Hematopoietic multipotent progenitor cell treated with erythropoietin and hydrocortisone succinate and interleukin-3 and kit ligand, for 8 days (in vitro differentiated cells): ENCODE measurements at regions not wholly inside any gene's neighbourhood (a gene's known extent, or its start where the extent isn't known, plus 50 kb on each side); places are given as distances from the start of the nearest gene placed in this dataset.
A peak's percentile ranks its signal among the peaks of the same experiment; 100 is the strongest.
"Not testable (repeated sequence)": the region's sequence is repeated elsewhere in the genome, so short reads cannot be mapped to it uniquely, and the experiment has no call there.

Source experiments
- DNase-seq: peaks from one replicate; pipeline ENCODE4 v3.0.0-alpha.2; 2015

DNA sequence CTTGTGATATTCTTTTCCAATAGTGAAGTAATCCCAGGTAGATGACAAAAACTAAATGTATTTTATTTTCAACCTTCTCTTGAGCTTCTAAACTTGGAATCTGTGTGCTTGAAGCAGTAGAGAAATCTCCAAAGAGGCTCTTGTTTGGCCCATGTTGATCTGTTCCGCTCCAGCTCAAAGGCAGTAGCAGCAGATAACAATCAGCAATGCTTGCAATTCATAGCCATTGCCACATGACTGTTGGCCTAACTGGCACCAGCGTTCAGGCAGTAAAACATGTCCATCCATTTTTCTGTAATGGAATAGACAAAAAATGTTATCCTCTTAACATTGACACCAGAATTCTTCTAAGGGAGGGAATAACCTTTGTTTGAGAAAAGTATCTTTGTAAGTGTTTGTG, 270.7 kb upstream of the MSX2 start:
- no peak for DNase-seq

DNA sequence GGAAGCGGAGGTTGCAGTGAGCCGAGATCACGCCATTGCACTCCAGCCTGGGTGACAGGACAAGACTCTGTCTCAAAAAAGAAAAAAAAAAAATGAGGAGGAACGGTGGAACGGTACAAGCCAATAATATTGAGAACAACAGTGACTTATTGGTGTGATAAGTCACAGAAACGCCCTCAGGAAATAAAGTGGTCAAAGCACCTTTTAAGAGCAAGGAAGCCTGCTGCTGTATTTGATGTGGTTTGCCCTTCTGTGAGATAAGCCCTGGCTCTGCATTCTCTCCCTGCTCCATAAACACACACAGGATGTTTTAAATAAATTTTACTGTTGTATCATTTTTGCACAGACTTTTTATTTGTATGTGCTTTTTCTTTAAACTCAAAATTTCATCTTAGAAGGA, 269.9 kb upstream of the MSX2 start:
- no peak for DNase-seq

DNA sequence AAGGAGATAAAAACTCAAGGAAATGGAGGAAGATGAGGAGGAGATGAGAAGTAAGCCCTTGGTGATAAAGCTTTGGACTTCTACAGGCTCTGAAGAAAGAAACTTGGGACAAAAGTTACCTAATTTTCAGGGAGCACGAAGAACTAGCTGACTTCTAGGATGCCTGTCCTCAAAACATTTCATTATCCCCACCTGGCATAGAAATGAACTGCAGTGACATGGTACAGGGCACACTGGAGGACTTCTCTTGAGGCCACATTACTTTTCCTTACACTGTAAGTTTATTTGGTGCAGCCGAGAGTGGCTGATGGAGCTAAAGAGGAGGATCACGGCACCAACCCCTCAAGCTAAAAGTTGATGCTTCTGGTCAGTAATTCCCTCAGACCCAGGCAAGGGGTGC, 269.5 kb upstream of the MSX2 start:
- no peak for DNase-seq

DNA sequence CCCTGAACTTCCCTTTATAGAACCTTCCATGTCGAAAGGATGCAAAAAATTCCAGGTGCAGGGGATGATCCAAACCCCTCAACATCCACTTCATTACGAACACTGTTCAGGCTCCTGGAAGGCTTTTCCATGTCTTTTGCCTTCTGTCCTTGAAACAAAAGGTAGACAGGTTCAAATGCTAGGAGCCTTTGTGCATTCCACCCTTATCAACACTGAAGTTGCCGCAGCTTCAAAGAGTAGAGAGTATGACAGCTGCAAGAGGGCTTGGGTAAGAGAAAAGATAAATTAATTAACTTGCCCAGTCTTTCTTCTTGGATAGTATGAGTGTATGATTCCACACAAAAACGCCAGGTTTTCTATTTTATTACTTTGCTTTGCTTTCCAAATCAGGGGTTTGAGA, 269.1 kb upstream of the MSX2 start:
- no peak for DNase-seq

DNA sequence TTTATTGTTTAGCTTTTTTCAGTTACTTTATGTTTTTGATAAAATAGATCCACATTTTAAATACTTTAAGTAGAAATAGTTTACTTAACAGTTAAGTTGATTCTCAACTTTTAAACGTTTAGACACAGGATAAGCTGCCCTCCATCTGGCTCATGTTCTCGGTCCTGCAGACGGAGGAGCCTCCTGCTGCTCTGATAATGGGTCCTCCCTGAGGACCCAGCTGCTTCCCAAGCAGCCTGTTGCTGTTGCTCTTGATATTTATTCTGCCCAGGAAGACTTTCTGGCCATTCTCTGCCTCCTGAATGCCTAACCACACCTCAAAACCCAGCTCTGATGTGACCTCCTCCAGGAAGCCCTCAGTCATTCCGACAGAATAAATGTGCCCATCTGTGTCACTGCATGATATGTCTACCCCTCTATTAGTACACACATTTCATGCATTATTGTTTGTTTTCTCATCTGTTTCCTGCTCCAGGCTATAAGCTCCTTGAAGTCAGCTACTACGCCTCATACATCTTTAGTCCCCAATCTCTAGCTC, 267.2 kb upstream of the MSX2 start:
- DNase-seq: no peak

DNA sequence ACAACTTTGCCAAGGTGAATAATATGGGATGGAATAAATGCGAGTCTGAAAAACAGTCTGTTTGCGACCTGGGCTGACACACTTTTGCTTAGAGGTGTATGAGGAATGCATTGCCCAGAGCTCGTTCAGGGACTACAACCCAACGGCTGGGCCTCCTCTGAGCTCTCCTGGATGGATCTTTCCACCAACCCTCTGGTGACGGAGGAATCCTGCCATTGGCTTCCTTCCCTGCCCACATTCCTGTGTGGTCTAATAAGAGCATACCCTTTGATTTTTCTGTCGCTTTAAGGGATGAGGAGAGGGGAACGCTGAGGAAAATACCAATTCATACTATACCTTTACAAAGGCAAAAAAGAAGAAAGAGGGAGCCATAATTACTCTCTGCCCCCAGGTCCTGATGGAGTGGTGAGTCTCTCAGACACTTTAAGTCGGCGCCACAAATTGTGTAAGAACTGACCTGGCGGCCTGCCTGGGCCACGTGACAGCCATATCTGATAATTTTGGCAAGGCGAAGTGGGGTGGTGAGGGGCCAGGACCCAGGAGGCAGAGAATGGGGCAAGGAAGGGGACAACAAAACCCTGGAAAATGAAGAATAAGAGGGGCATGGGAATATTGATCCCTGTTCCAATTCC, 265.2 kb upstream of the MSX2 start:
- no peak for DNase-seq

DNA sequence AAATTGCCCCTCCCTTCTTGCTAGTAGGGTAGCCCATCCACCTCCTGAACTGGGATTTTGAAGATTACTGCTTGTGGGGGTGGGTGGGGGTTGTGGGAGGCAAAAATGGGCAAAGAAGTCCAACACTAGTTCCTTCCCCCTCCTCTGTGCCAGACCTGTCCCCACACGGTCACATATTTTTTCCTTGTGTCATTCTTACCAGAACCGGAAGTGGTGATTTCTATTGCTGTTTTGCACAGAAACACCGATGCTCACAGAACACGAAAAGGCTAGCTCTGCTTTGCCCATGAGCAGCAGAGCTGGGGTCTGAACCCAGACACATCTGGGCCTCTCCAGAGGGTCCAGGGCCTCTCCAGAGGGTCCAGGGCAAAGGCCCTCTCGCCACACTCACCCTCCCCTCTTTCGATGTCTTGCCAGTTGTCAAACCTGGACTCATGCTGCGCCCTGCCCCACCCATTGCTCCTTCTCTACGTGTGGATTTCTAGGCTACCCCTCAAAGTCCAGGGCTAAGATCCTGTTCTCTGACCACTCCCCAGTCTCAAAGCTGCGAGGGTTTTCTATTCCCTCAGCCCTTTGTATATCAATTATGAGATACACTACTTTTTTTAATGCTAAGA, 264.4 kb upstream of the MSX2 start:
- no peak for DNase-seq

DNA sequence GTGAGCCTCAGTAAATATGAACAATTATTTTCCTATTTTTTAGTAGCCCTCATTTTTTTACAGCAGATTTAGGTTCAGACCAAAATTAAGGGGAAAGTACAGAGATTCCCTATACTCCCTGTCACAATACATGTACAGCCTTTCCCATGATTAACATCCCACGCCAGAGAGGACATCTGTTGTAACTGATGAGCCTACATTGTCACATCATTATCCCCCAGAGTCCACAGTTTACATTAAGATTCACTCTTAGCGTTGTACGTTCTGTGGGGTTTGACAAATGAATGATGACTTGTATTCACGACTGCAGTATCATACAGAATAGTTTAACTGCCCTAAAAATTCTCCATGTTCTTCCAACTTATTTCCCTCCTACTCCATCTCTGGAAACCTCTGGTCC, 262.3 kb upstream of the MSX2 start:
- DNase-seq: no peak

DNA sequence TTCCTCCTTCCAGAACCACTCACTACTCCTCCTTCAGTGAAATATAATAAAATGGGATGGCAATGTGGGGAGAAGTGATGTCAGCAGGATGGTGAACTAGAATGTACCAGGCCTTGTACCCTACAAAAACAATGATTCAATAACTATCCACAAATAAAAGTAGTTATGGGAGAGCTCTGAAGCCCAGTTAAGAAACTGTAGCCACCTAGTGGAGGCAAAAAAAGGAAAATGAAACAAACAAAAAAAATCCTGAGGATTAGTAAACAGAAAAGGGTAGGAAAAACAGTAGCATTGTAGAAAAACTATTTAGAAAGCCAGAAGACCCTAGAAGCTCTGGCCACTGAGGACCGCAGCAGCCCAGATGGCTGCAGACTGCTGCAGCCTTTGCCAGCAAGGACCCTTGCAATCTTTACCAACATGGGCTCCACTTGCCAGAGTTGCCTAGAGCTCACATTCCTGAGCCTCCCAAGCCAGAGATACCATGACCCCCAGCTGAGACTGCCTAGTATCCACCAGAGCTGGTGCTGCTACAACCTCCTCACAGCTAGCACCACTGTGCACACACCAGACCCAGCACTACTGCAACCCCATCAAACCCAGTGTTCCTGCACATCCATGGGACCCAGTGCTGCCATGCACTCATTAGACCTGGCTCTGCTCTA, 259.7 kb upstream of the MSX2 start:
- no peak for DNase-seq

DNA sequence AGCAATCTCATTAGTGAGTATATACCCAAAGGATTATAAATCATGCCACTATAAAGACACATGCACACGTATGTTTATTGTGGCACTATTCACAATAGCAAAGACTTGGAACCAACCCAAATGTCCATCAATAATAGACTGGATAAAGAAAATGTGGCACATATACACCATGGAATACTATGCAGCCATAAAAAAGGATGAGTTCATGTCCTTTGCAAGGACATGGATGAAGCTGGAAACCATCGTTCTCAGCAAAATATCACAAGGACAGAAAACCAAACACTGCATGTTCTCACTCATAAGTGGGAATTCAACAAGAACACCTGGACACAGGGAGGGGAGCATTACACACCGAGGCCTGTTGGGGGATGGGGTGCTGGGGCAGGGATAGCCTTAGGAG, 252.9 kb upstream of the MSX2 start:
- DNase-seq: not testable (repeated sequence)

DNA sequence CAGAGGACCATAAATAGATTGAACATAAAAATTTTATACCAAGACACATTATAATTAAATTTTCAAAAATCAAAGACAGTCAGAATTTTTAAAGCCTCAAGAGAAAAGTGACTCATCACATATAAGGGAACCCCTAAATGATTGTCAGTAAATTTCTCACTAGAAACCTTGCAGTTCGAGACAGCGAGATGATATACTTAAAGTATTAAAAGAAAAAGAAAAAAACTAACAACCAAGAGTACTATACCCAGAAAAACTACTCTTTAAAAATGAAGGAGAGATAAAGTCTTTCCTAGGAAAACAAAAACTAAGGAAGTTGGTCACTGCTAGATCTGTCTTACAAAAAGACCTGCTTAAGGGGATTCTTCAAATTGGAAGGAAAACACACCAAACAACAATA, 251.4 kb upstream of the MSX2 start:
- DNase-seq: no peak

DNA sequence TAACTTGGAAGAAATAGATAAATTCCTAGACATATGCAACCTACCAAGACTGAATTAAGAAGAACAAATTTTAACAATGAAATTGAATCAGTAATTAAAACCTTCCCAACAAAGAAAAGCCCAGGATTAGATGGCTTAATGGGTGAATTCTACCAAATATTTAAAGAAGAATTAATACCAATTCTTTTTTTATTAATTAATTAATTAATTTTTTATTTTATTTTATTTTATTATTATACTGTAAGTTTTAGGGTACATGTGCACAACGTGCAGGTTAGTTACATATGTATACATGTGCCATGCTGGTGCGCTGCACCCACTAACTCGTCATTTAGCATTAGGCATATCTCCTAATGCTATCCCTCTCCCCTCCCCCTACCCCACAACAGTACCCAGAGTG, 248.4 kb upstream of the MSX2 start:
- not testable (repeated sequence) for DNase-seq

DNA sequence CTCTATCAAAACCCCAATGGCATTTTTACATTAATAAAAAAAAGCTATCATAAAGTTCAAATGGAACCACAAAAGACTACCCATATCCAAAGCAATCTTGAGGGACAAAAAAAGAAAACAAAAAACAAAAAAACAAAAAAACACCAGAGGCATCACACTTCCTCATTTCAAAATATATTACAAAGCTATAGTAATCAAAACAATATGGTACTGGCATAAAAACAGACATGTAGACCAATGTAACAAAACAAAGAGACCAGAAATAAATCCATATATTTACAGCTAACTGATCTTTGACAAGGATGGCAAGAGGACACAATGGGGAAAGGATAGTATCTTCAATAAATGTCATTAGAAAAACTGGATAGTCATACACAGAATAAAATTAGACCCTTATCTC, 245.1 kb upstream of the MSX2 start:
- no peak for DNase-seq

DNA sequence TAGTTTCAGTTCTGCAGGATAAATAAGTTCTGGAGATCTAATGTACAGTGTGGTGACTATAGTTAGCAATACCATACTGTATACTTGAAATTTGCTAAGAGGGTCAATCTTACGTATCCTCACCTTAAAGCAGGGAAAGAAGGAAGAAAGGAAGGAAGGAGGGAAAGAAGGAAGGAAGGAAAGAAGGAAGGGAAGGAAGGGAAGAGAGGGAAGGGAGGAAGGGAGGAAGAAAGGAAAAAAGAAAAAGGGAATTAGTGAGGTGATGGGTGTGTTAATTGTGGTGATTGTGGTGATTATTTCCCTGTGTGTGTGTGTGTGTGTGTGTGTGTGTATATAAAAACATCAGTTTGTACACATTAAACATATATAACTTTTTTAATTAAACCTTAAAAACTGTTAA, 242.6 kb upstream of the MSX2 start:
- DNase-seq: no peak

DNA sequence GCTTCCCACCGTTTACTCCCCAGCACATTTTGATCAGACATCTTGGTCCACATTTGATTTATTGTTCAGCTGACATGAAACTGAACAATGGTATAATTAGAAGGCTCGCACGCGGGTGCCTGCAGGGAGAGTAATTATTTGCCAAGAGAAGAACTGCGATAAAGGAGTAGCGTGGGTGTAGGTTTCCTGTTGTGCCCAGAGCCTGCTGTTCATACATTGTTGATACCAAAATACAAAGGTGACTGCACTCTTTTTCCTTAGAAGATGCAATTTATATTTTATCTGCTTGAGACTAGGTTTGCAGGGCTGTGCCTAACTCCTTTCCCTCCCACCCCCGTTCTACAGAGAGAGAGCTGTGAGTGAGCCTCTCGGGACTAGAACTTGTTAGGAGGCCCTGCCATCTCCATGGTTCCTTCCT, 241.8 kb upstream of the MSX2 start:
- peak; percentile 2 for DNase-seq

DNA sequence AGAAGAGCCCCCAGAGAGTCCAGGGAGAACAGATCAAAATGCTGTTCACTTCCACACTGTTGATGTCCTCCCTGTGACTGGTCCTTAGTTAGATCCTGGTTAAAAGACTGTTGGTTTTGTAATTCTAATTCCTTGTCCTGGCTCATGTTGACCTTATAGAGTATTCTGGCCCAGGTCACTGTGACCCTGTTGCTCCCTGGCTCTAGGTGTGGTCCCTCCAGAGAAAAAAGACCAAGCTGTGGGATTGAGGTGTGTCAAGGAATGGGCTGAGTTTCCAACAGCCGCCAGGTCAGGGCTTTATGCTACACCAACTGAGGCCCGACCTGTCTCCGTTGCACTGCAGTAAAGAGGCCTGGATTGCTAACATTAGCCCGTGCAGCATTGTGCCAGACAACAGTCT, 241.0 kb upstream of the MSX2 start:
- no peak for DNase-seq

DNA sequence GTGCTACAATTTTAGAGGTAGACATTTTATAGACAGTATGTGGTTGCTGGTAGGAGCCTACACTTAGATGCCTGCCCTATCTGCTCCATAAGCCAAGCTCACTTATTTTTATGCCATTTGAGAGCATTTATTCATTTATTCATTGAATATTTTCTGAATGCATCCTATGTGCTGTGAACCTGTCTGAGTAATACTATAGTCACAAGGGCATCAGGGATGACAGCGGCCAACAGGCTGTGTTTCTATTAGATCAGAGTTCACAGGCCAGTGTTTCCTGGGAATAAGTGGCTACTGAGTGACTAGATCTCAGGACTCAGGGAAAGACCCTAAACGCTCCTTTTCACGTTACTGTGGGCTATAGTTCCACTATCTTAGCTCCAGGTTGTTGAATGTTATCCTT, 235.2 kb upstream of the MSX2 start:
- DNase-seq: no peak

DNA sequence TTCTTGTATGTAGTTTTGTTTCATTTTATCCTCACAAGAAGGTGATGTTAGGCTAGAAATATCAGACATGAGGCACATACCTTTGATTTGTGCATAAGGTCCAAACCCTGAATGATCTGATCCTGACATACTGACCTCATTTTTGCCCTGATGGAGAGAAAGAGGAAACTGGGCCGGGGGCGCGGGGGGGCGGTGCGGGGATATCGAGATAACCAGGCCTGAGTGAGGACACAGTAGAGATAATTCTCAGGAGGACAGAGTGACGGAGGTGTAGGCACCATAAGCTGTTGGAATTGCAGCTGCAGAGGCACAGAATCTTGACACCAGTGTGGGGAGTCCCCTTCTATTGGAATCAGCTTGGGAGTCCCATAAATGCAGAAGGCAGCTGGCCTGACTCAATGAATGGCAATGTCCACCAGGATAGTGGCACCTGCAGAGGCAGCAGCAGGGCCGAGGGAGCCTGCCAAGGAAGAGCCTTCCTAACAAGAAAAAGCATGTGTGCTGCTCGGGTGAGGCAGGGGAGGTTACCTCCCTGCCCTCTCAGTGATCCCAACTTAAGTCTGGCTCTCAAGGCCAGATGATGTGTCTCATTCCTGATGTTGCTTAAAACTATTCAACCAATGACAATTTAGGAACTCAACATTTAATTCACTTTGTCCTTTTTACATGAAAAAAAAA, 234.3 kb upstream of the MSX2 start:
- DNase-seq: no peak

DNA sequence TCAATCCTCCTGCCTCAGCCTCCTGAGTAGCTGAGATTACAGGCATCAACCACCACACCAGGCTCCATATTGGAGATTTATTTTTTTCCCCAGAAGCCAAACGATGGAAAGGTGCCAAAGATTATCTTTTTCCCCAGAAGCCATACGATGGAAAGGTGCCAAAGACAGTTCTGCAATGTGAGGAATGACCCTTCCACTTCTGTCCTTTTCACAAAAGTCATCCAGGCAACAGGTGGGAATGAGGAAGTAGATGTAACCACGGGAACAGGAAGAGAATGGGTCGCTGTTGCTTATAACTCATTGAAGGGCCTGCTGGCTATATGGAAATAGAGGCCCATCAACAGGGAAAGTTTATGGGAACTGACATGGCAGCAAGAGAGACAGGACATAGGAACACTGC, 233.7 kb upstream of the MSX2 start:
- DNase-seq: peak; percentile 4

DNA sequence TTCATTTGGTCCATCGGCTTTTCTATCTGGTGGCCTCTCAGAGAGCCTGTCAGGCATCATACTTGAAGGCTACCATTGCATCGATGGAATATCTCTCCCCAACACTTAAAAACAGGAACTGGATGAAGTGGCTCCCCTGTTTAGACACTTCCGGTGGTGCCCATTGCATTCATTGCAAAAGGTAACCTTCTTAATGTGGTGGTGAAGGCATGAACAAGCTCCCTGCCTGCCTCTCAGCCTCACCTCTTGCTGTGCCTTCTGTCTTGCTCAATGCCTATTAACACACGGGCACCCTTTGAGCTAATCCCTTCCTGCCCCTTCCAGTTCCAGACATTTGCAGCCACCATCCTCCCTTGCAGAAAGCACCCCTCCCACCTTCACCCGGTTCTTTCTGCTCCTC, 233.1 kb upstream of the MSX2 start:
- DNase-seq: no peak

DNA sequence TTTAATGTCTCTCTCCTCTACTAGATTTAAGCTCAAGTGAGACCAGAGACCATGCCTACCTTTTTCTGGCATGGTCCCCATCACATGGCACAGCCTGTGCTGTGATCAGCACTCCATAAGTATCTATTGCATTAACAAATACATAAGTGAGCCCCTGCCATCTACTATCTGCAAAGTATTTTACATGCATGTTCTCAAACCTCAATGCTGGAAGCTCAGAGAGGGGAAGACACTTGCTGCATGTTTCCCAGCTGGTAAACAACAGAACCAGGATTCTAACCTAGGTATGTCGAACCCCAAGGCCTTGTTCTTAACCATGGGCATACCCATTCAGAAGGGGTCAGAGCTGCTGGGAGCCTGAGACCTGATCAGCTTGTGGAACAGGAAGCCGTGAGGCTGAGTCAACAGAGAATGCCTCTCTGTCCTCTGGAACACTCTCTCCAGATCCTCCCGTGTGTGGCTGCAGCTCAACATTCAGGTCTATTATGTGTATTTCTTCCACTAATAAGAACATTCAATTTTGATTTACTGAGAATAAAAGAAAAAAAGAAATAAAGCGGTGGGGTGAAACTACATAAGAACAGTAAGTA, 232.5 kb upstream of the MSX2 start:
- DNase-seq: no peak

DNA sequence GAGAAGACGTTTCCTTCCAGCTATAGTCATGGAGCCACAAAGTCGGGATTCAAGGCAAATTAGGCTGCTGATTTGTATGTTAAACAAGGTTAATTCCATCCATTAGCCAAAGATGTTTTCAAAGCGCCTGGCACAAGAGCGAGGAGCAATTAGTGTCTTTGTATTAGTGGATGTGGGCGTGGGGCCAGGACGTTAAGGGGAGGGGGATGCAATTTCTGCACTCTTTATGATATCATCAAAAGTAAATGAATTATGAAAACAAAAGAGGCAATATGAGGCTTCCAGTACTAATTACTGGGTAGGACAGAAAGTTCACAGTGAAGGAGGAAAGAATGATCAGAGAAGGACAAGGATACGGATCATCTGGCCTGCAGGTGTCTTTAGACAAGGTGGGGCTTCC, 230.9 kb upstream of the MSX2 start:
- DNase-seq: no peak

DNA sequence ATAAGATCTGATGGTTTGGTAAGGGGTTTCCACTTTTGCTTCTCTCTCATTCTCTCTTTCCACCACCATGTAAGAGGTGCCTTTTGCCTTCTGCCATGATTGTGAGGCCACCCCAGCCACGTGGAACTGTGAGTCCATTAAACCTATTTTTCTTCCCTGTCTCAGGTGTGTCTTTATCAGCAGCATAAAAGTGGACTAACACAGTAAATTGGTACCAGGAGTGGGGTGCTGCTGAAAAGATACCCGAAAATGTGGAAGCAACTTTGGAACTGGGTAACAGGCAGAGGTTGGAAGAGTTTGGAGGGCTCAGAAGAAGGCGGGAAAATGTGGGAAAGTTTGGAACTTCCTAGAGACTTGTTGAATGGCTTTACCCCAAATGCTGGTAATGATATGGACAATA, 226.4 kb upstream of the MSX2 start:
- not testable (repeated sequence) for DNase-seq

DNA sequence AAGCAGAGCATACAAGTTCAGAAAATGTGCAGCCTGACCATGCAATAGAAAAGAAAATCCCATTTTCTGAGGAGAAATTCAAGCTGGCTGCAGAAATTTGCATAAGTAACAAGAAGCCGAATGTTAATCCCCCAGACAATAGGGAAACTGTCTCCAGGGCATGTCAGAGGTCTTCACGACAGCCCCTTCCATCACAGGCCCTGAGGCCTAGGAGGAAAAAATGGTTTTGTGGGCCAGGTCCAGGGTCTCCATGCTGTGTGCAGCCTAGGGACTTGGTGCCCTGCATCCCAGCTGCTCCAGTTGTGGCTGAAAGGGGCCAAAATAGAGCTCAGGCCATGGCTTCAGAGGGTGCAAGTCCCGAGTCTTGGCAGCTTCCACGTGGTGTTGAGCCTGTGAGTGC, 225.8 kb upstream of the MSX2 start:
- DNase-seq: not testable (repeated sequence)
